Suppressor macrophage treated with lipopolysaccharide for 1 hour (primary cell): ENCODE measurements at regions not wholly inside any gene's neighbourhood (a gene's known extent, or its start where the extent isn't known, plus 50 kb on each side); places are given as distances from the start of the nearest gene placed in this dataset.
"Not testable (repeated sequence)": the region's sequence is repeated elsewhere in the genome, so short reads cannot be mapped to it uniquely, and the experiment has no call there.

Source experiments
- DNase-seq, 3 donors: peaks; one replicate each; pipeline ENCODE4 v3.0.0-alpha.2; 2020 to 2022

DNA sequence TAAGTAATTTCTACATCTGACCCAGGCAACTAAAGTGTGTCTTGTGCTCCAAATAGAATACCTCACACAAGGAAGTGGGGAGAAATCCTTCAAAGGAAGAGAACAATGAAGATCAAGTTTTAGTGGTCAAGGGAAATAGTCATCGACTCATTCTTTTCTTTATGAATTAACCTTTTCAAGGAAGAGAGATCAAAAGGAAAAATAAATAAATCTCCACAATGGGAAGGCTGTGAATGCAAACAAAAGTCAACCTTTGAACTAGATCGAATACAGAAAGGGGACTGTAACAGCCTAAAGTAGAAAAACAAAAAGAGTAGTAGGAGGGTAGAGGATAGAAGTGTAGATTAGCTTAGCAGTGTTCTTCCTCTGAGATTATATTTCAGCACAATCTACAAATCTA, 274.6 kb upstream of the COBL start:
- DNase-seq: peak in 1 of 3 donors; percentile 15

GRCh38 chr7:51590746-51591145, 274.1 kb upstream of the COBL start:
- peak in 1 of 3 donors; percentile 12 for DNase-seq

DNA sequence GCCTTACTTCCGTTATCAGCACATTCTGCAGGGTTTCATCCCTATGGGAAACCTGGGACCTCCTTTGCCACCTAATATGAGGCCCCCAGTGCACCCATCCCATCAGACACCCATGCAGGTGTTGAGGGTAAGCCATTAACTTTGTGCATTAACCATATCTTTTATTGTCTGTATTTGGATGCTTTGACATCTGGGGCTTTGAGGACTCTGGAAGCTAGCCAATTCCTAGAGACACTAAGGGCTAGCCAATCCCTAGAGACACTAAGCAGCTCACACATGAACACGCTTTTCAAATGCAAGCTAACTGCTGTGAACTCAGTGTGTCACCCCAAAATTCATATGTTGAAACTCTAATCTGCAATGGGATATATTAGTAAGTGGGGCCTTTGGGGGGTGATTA, 272.5 kb upstream of the COBL start:
- DNase-seq: no peak

- no peak for DNase-seq
Observed at GRCh38 chr7:51587604-51588003, 271.0 kb upstream of the COBL start.

GRCh38 chr7:51577390-51577789, 260.8 kb upstream of the COBL start:
- DNase-seq: no peak

- no peak for DNase-seq
Observed at GRCh38 chr7:51569581-51569980, 253.0 kb upstream of the COBL start.

GRCh38 chr7:51569176-51569575, 252.6 kb upstream of the COBL start:
- DNase-seq: no peak

DNA sequence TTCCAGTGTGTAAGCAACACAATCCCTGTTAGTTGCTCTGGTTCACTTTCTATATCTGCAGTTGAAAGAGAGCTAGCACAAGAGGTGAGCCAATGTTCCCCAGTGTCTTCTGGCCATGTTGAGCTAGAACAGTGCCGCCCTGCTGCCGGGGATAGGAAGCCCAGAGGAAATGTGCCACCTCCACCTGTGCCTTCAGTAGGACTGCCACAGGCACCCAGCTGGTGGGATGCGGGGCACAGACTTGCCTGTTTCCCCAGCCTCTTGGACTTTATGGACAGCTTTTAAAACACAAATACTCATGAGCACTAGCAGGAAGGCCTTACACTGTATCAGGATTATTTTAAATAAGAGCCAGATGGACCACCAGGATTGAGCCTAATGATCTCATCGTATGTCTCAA, 234.5 kb upstream of the COBL start:
- no peak for DNase-seq

DNA sequence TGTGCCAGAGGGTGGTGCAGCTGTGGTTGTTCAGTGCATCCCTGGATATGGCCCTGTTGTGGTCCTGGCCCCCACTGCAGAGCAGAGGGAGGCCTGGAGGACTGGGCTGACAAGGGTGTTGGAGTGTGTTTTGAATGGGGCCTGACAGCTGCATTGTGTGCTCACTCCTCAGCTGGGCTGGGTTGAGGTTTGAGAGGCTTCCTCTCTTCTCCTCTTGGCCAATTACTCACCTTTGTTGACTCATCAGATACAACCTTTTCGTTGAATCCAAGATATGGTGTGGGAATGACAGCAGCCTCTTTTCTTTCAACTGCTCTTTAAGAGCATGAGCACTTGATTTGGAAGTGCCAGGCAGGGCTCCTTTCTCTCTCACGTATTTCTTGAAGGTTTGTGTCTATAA, 228.5 kb upstream of the COBL start:
- no peak for DNase-seq

GRCh38 chr7:51543801-51544553, 227.4 kb upstream of the COBL start:
- DNase-seq: no peak

DNA sequence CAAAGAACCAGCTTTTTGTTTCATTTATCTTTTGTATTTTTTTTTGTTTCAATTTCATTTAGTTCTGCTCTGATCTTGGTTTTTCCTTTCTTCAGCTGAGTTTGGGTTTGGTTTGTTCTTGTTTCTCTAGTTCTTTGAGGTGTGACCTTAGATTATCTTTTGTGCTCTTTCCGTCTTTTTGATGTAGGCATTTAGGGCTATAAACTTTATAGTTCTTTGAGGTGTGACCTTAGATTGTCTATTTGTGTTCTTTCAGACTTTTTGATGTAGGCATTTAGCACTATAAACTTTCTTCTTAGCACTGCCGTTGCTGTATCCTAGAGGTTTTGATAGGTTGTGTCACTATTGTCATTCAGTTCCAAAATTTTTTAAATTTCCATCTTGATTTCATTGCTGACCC, 224.3 kb upstream of the COBL start:
- not testable (repeated sequence) for DNase-seq

DNA sequence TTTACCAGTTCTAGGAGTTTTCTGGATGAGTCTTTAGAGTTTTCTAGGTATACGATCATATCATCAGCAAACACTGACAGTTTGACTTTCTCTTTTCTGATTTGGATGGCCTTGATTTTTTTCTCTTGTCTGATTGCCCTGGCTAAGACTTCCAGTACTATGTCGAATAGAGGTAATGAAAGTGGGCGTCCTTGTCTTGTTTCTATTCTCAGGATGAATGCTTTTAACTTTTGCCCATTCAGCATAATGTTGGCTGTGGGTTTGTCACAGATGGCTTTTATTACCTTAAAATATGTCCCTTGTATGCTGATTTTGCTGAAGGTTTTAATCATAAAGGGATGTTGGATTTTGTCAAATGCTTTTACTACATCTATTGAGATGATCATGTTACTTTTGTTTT, 223.2 kb upstream of the COBL start:
- no peak for DNase-seq

- no peak for DNase-seq
Observed at GRCh38 chr7:51528172-51528571, 211.6 kb upstream of the COBL start.

DNA sequence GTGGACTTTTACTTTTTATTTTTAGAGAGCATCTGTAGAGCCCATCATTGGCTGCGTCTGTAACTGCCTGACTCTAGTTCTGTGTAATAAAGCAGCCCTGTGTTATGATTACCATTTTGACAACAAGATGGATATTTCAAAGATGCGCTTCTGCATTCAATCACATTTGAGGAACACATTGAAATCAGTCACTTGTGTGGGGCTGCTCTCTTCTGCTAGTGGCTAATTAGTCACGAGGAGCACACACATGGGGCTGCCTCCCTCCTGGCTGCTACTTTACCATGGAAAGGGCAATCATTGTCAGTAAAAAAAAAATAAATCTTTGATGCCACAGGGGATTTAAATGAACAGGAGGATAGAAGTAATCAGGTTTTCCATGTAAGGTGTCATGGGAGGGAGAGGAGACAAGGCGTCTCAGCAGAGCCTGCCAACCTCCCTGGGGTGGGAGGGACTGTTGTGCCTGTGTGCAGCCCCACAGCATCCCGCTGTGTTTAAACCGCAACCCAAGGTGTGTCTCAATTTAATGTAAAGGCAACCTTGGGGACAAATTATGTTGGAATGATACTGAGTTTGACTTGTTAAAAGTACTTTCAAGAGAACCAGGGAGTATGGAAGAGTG, 205.2 kb upstream of the COBL start:
- no peak for DNase-seq

- DNase-seq: no peak
Observed at GRCh38 chr7:51521054-51521453, 204.4 kb upstream of the COBL start.

DNA sequence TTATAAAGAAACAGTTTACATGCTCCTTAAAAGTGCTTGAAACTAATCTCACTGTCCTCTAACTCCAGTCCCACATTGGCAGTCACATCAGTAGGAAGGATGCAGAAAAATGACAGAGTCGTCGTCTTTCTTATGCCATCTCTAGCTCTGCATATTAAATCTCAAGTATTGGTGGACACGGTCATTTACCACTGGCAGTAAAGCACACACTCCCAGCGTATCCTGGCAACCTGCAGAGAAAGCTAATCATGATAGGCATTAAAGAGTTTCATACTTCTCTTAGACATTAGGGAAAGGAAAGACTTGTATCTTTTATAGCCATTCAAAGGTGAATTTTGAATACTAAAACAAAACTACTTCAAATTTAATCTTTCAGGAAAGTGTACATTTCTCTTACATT, 202.0 kb upstream of the COBL start:
- no peak for DNase-seq

DNA sequence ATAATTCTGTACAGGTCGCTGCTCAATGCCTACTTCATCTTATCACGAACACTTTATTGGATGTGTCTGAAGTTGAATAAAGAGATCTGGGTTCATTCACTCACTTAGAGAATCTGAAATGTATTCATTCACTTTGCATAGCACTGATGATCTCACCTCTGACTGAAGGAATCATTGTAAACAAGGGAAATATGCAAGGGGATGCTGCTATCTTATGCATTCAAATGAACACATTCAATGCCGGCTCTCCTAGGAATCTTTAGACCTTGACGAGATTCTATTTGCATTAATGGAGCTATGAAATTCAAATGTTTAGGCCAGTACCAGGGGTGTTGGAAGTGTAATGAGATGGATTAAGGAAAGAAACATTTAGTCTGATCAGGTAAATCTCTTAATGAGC, 200.6 kb upstream of the COBL start:
- no peak for DNase-seq

GRCh38 chr7:51501620-51502019, 185.0 kb upstream of the COBL start:
- DNase-seq: no peak

- DNase-seq: no peak
Observed at GRCh38 chr7:51482976-51483375, 166.4 kb upstream of the COBL start.

DNA sequence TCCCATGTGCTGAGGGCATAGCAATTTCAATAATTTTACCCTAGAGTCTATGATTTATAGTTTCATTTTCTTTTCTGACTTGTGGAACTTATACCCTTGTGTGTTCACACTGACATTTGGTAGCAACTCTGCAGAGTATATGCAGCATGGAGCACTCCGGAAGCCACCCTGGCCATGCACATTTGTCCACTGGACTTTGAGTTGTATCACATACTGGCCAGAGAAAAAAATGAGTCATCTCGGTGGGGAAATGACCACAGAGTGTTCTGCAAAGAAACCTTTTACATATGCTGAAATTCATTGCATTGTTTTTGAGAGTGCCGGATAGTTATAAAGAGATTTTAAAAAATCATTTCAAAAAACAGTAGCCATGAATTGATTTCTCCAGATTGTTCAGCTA, 164.8 kb upstream of the COBL start:
- DNase-seq: no peak

- no peak for DNase-seq
Observed at GRCh38 chr7:51477819-51478218, 161.2 kb upstream of the COBL start.

GRCh38 chr7:51477323-51477722, 160.7 kb upstream of the COBL start:
- DNase-seq: no peak

DNA sequence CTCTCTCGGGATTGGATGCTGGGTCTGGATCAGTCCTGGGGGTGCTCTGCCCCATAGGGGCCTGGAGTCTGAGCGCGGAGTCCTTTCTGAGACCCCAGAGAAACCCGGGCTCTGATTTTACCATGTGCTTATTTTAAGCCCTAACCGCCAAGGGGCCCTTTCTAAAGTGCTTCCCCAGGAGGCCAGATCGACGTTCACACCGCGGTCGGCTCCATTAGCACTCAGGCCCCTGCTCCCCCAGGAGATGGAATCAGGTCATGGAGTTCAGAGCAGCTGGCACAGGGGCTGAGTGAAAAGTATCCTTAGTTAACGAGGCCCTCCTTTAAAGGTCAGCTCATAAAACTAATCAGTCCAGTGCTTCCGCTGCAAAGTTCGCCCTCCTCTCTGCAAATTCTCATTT, 159.4 kb upstream of the COBL start:
- no peak for DNase-seq

GRCh38 chr7:51472873-51473272, 156.3 kb upstream of the COBL start:
- no peak for DNase-seq

GRCh38 chr7:51471981-51472296, 155.3 kb upstream of the COBL start:
- DNase-seq: no peak
